NCI-H1092 (cell line): ENCODE measurements at regions not wholly inside any gene's neighbourhood (a gene's known extent, or its start where the extent isn't known, plus 50 kb on each side); places are given as distances from the start of the nearest gene placed in this dataset.

ENCODE experiments used
- DNase-seq: peaks from one replicate; lab custom pipeline; 2025; lab: John Stamatoyannopoulos, UW

- no peak for DNase-seq
These were observed 250.9 kb downstream of the SNX13 start for GRCh38 chr7:17689361-17689902.

- DNase-seq = no peak
These were observed 250.3 kb downstream of the SNX13 start for GRCh38 chr7:17690030-17690429.

GRCh38 chr7:17696422-17696821, 243.9 kb downstream of the SNX13 start:
- DNase-seq = no peak

GRCh38 chr7:17697128-17697881, 243.0 kb downstream of the SNX13 start:
- DNase-seq = no peak

- no peak for DNase-seq
These were observed 240.6 kb downstream of the SNX13 start for GRCh38 chr7:17699696-17700095.

GRCh38 chr7:17700138-17700537, 240.2 kb downstream of the SNX13 start:
- no peak for DNase-seq

- no peak for DNase-seq
These were observed 234.0 kb downstream of the SNX13 start for GRCh38 chr7:17706275-17706674.

GRCh38 chr7:17706734-17707133, 233.6 kb downstream of the SNX13 start:
- peak; percentile 38 for DNase-seq

- no peak for DNase-seq
These were observed 231.2 kb downstream of the SNX13 start for GRCh38 chr7:17709127-17709526.

GRCh38 chr7:17709599-17709998, 230.7 kb downstream of the SNX13 start:
- no peak for DNase-seq

- DNase-seq = no peak
These were observed 230.0 kb downstream of the SNX13 start for GRCh38 chr7:17710312-17710711.

GRCh38 chr7:17713584-17713983, 226.7 kb downstream of the SNX13 start:
- DNase-seq = no peak

- no peak for DNase-seq
These were observed 223.5 kb downstream of the SNX13 start for GRCh38 chr7:17716816-17717215.

- no peak for DNase-seq
These were observed 220.3 kb downstream of the SNX13 start for GRCh38 chr7:17719998-17720397.

GRCh38 chr7:17721736-17722285, 218.5 kb downstream of the SNX13 start:
- no peak for DNase-seq

- no peak for DNase-seq
These were observed 217.5 kb downstream of the SNX13 start for GRCh38 chr7:17722798-17723197.

GRCh38 chr7:17725821-17726220, 214.5 kb downstream of the SNX13 start:
- no peak for DNase-seq

- no peak for DNase-seq
These were observed 208.2 kb downstream of the SNX13 start for GRCh38 chr7:17732083-17732482.
